Stimulated activated CD4-positive, alpha-beta T cell treated with anti-CD3 and anti-CD28 coated beads, Interleukin-15, amount 100 ng/mL, for 48 hours (primary cell): ENCODE measurements at regions not wholly inside any gene's neighbourhood (a gene's known extent, or its start where the extent isn't known, plus 50 kb on each side); places are given as distances from the start of the nearest gene placed in this dataset.

Experiments used
- DNase-seq, 2 donors: peaks; one replicate each; pipeline ENCODE4 v3.0.0-alpha.2; 2020; ENCODE audit warnings: low read depth in 2 of 2

GRCh38 chr7:116447436-116447835 is 52.1 kb upstream of the CAV2 start:
- DNase-seq: no peak

GRCh38 chr7:116447966-116448839 is 51.3 kb upstream of the CAV2 start:
- DNase-seq: no peak

GRCh38 chr7:116449441-116449840 is 50.1 kb upstream of the CAV2 start:
- no peak for DNase-seq
